Upper lobe of right lung (tissue), 1 donor: ENCODE measurements at regions not wholly inside any gene's neighbourhood (a gene's known extent, or its start where the extent isn't known, plus 50 kb on each side); places are given as distances from the start of the nearest gene placed in this dataset.

Experiments used
- ATAC-seq: fragments of 200-7000 bp; cut with Tn5 transposase; one replicate; pipeline ENCODE4 v1.9.1; 2020; ENCODE audit warnings: mild to moderate bottlenecking, moderate library complexity
- DNase-seq: peaks from one replicate; pipeline ENCODE4 v3.0.0-alpha.2; 2020
- H3K27ac ChIP-seq: fragments of 200-600 bp; one replicate; pipeline ENCODE4 v1.8.0; 2022
- H3K27me3 ChIP-seq: fragments of 200-600 bp; one replicate; pipeline ENCODE4 v1.8.0; 2022; ENCODE audit warnings: mild to moderate bottlenecking
- H3K36me3 ChIP-seq: fragments of 200-600 bp; one replicate; pipeline ENCODE4 v1.8.0; 2022
- H3K4me1 ChIP-seq: fragments of 200-600 bp; one replicate; pipeline ENCODE4 v1.8.0; 2022
- H3K4me3 ChIP-seq: fragments of 200-600 bp; one replicate; pipeline ENCODE4 v1.8.0; 2022; ENCODE audit warnings: mild to moderate bottlenecking
- H3K9me3 ChIP-seq: fragments of 200-600 bp; one replicate; pipeline ENCODE4 v1.8.0; 2022
- intact Hi-C: fragments of 100-400 bp; cut with DNase I; formaldehyde crosslinking; loops from one replicate; pipeline ENCODE4 v1.11.0; 2022
- TF ChIP-seq, protein P1 (sequence below): fragments of 200-600 bp; IDR thresholded peaks from one replicate; pipeline ENCODE4 v1.8.0; 2022; ENCODE audit warnings: antibody characterized with exemption
- donor health status: DM: no; HTN: yes; CAD: no; lungs with severe emphysema.

- Histone ChIP-seq H3K27ac (no peak overlapping the region), H3K9me3 (no peaks in the 10 kb centered on the region), H3K4me1 (no peaks in the 10 kb centered on the region), H3K36me3 (no peaks in the 10 kb centered on the region), H3K4me3 (no peak overlapping the region), H3K27me3 (no peaks in the 10 kb centered on the region)
- peak; percentile 61 for DNase-seq
- intact Hi-C loops: no loop called here
- ATAC-seq: no peak
- TF ChIP-seq, protein P1, sequence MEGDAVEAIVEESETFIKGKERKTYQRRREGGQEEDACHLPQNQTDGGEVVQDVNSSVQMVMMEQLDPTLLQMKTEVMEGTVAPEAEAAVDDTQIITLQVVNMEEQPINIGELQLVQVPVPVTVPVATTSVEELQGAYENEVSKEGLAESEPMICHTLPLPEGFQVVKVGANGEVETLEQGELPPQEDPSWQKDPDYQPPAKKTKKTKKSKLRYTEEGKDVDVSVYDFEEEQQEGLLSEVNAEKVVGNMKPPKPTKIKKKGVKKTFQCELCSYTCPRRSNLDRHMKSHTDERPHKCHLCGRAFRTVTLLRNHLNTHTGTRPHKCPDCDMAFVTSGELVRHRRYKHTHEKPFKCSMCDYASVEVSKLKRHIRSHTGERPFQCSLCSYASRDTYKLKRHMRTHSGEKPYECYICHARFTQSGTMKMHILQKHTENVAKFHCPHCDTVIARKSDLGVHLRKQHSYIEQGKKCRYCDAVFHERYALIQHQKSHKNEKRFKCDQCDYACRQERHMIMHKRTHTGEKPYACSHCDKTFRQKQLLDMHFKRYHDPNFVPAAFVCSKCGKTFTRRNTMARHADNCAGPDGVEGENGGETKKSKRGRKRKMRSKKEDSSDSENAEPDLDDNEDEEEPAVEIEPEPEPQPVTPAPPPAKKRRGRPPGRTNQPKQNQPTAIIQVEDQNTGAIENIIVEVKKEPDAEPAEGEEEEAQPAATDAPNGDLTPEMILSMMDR: no peak
Measured at GRCh38 chr10:42973870-42974692, 102.8 kb upstream of the RET start.

- intact Hi-C loops: no loop called here
- H3K27me3 ChIP-seq: no peaks in the 10 kb centered on the region
- H3K36me3 ChIP-seq: no peaks in the 10 kb centered on the region
- TF ChIP-seq, protein P1: no peak
- no peak overlapping the region for H3K4me3 ChIP-seq
- no peaks in the 10 kb centered on the region for H3K9me3 ChIP-seq
- no peak for DNase-seq
- H3K4me1 ChIP-seq: no peaks in the 10 kb centered on the region
- H3K27ac ChIP-seq: no peak overlapping the region
- ATAC-seq: no peak
Measured at GRCh38 chr10:42974693-42975002, 102.2 kb upstream of the RET start.

- TF ChIP-seq, protein P1: no peak
- ATAC-seq (no peak), DNase-seq (peak; percentile 57)
- Histone ChIP-seq H3K4me1 (no peaks in the 10 kb centered on the region), H3K36me3 (no peaks in the 10 kb centered on the region), H3K27me3 (no peaks in the 10 kb centered on the region), H3K27ac (no peak overlapping the region), H3K4me3 (no peak overlapping the region), H3K9me3 (no peaks in the 10 kb centered on the region)
- intact Hi-C loops: no loop called here
Measured at GRCh38 chr10:42975005-42975493, 101.8 kb upstream of the RET start.

- intact Hi-C loops: no loop called here
- H3K4me1 ChIP-seq: no peaks in the 10 kb centered on the region
- H3K36me3 ChIP-seq: no peaks in the 10 kb centered on the region
- H3K4me3 ChIP-seq: no peak overlapping the region
- DNase-seq (no peak), ATAC-seq (no peak)
- TF ChIP-seq, protein P1: no peak
- H3K27ac ChIP-seq: no peak overlapping the region
- H3K9me3 ChIP-seq: no peaks in the 10 kb centered on the region
- no peaks in the 10 kb centered on the region for H3K27me3 ChIP-seq
Measured at GRCh38 chr10:42975558-42976340, 101.1 kb upstream of the RET start.

GRCh38 chr10:42976351-42977031 lies 100.4 kb upstream of the RET start:
- DNase-seq (no peak), ATAC-seq (no peak)
- Histone ChIP-seq H3K4me1 (no peaks in the 10 kb centered on the region), H3K36me3 (no peaks in the 10 kb centered on the region), H3K27ac (no peak overlapping the region), H3K4me3 (no peak overlapping the region), H3K27me3 (no peaks in the 10 kb centered on the region), H3K9me3 (no peaks in the 10 kb centered on the region)
- intact Hi-C loops: no loop called here
- TF ChIP-seq, protein P1: no peak
